RCC 7860 (cell line): ENCODE measurements at regions not wholly inside any gene's neighbourhood (a gene's known extent, or its start where the extent isn't known, plus 50 kb on each side); places are given as distances from the start of the nearest gene placed in this dataset.
A peak's percentile ranks its signal among the peaks of the same experiment; 100 is the strongest.
"Not testable (repeated sequence)": the region's sequence is repeated elsewhere in the genome, so short reads cannot be mapped to it uniquely, and the experiment has no call there.

ENCODE experiments used
- DNase-seq: peaks from one replicate; pipeline ENCODE4 v3.0.0-alpha.2; 2015; ENCODE audit warnings: low spot score
- FAIRE-seq: peaks from 2 replicates; lab custom pipeline; 2012; peaks lifted over from hg19 to GRCh38; lab: Jason Lieb, UNC

DNA sequence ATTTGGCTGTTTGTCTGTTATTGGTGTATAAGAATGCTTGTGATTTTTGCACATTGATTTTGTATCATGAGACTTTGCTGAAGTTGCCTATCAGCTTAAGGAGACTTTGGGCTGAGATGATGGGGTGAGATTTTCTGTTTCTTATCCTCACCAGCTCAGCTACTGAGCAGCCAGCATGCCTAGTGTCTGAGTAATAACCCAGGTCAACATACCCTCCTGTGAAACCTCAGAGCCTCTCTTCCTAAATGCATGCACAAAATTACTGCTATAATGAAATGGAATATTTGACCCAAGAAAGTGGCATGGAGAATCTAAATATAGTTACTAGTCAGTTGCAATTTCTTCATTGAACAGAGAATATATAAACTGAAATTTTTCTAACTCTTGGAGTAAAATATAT is 220.8 kb downstream of the MINAR1 start:
- not testable (repeated sequence) for DNase-seq, FAIRE-seq

DNA sequence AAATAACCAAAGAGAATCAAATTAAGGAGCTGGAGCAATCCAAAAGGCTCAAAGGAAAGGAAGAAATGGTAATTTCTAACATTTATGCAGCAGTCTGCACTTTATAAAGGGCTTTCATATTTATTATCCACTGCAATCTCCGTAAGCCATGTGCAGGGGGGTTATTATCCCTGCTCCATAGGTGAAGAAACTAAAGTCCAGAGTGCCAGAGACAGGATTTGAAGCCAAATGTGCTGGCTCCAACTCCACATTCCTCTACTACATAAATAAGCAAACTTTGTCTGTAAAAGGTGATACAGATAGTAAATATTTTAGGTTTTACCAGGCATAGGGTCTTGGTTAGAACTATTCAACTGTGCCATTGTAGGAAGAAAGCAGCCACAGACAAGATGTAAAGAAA is 221.4 kb downstream of the MINAR1 start:
- DNase-seq, result no peak
- FAIRE-seq, result no peak

- no peak for FAIRE-seq
- DNase-seq, result no peak
Observed at GRCh38 chr15:79656151-79657000, 224.2 kb downstream of the MINAR1 start.

DNA sequence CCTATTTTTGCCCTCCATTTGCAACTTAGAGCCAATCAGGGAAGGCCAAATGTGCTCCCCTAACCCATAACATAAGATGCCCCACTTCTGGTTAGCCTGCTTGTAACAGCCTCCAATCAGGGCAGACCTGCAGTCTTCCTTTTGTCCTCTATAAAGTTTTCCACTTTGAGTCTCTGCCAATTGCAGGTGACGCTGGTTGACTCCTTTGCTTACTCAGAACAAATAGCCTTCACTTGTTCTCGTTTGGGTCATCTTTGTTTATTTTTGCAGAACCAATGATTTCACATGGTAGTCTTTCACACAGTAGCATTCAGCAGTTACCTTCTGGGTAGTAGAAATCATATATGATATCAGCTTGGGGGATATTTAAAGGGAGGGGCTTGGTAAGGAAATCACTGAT is 225.6 kb downstream of the MINAR1 start:
- FAIRE-seq (no peak), DNase-seq (no peak)

DNA sequence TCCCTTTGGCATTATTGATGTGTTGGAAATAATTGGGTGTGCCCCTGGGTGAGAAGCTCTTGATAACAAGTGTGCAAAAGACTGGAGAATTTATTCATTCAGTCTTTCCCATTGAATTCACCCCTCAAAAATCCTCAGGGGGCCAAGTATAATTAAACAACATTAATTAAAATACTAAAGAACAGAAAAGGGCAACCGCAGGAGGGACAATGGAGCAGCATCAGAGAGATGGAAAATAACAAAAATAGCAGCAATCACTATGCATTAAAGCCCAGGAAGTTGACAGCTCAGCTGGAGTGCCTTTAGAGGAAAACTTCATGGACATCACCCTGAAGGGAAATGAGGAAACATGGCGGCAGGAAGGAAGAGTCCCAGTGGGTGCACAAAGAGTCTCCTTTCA is 227.6 kb downstream of the MINAR1 start:
- DNase-seq (no peak), FAIRE-seq (no peak)

GRCh38 chr15:79661411-79661810 is 229.3 kb downstream of the MINAR1 start:
- DNase-seq (no peak), FAIRE-seq (no peak)

GRCh38 chr15:79673416-79674123 is 223.2 kb downstream of the MTHFS start:
- peak; percentile 65 for DNase-seq
- FAIRE-seq, result peak; percentile 89

DNA sequence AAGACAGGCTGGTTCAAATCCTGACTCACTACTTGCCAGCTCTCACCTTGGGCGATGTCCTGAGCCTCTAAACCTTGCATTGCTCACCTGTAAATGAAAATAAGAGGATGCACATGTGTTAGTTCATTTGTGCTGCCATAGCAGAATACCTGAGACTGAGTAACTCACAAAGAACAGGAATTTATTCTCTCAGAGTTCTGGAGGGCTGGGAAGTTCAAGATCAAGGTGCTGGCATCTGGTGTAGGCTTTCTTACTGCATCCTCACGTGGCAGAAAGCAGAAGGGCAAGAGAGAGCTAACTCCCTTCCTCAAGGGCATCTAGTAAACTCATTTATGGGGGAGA is 222.7 kb downstream of the MTHFS start:
- no peak for DNase-seq
- no peak for FAIRE-seq

DNA sequence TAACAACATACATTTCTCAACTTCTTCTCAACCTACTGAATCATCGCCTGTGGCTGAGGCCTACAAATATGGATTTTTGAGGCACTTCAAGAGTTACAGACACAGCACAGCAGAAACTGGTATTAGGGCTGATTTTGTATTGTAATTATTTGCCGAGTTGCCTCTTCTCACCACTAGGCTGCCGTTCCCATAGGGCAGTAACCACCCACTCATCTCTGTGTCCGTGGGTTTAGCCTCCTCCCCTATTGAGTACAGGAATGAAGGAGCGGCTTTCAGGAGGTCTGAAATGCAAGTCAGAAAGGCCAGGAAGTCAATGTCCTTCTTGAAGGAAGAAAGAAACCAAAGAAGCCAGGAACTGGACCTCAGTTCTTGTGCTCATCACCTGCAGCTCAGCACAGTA is 220.8 kb downstream of the MTHFS start:
- DNase-seq (no peak), FAIRE-seq (no peak)

- peak; percentile 20 for DNase-seq
- FAIRE-seq, result no peak
Observed at GRCh38 chr15:79676621-79677020, 220.2 kb downstream of the MTHFS start.

DNA sequence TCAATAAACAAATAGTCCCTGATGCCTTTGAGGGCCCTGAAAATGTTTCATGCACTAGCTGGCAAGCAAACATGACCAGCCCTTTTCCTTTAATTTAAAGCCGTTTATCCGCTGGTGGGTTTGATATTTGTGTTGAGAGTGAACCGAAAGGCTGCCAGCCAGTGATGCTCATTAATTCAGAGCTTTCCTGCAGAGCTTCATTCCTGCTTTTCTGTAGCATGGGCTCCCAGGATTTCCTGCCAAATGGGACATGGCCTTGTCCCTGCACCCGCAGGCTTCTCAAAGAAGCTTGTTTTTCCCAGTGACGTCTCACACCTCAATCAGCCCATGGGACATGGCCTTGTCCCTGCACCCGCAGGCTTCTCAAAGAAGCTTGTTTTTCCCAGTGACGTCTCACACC is 219.6 kb downstream of the MTHFS start:
- DNase-seq, result no peak
- FAIRE-seq, result no peak

- no peak for FAIRE-seq
- no peak for DNase-seq
Observed at GRCh38 chr15:79678032-79678701, 218.6 kb downstream of the MTHFS start.

DNA sequence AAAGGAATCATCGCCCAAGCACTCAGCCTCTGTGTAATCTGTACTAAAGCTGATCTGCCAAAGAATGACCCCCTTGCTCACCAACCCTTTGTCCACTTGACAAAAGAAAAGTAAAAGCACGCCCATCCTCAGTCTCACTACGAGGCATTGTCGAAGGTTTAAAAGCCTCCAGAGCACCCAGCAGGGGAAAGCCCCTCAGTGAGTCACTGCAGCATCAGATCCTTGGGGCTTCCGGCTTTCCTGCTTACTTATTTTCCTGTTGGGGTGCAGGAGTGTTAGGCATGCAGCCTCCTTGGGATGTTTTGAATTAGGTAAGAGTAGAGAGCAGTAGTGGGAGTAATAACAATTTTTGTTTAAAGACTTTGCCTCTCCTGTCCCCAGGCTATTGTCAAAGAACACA is 216.1 kb downstream of the MTHFS start:
- FAIRE-seq, result peak; percentile 73
- DNase-seq, result peak; percentile 66

- DNase-seq (peak; percentile 31), FAIRE-seq (peak; percentile 42)
Observed at GRCh38 chr15:79682285-79682684, 214.5 kb downstream of the MTHFS start.

GRCh38 chr15:79682851-79683288 is 213.9 kb downstream of the MTHFS start:
- no peak for DNase-seq
- no peak for FAIRE-seq

DNA sequence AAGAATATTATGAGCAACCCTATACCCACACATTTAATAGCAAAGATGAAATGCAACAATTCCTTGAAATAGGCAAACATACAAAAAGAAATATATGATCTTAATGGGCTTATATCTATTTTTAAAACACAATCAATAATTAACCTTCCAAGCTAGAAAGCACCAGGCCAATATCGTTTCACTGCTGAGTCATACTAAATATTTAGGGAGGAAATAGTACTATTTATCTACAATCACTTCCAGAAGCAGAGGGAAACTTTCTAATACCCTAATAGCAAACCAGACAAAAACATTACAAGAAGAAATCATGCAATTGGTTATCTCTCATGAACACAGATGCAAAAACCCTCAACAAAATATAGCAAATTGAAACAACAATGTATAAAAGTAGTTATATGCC is 207.8 kb downstream of the MTHFS start:
- DNase-seq, result no peak
- no peak for FAIRE-seq

DNA sequence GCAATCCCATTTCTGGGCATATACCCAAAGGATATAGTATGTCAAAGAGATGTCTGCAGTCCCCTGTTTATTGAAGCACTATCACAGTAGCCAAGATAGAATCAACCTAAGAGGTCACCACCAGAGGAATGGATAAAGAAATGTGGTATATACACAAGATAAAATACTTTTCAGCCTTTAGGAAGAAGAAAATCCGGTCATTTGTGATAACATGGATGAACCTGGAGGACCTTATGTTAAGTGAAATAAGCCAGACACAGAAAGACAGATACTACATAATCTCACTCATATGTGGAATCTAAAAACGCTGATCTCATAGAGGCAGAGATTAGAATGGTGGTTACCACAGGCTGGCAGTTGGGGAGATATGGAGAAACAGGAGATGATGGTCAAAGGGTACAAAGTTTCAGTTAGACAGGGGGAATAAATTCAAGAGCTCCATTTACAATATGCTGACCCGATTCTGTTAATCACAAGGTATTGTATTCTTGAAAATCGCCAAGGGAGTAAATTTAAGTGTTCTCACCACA is 195.8 kb downstream of the MTHFS start:
- FAIRE-seq, result no peak

DNA sequence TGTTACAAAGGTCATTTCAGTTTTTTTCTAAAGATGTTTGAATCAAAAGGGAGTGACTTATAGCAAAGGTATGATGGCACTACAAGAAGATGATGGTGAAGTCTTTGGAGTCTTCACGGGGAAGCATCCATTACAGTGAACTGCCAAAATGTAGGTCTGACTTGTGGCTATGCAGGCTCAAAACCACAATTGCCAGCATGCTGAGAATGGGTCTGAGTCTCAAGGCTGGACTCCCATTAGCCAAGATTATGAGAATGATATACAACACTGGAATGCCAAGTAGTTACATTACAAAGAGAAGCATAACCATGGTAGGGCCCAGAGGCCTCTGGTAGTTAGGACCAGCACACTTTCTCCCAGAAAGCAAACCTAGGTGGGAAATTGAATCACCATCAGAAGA is 194.2 kb downstream of the MTHFS start:
- no peak for DNase-seq
- FAIRE-seq, result no peak

More for the DNA sequence above, 195.8 kb downstream of the MTHFS start:
- DNase-seq, result no peak

DNA sequence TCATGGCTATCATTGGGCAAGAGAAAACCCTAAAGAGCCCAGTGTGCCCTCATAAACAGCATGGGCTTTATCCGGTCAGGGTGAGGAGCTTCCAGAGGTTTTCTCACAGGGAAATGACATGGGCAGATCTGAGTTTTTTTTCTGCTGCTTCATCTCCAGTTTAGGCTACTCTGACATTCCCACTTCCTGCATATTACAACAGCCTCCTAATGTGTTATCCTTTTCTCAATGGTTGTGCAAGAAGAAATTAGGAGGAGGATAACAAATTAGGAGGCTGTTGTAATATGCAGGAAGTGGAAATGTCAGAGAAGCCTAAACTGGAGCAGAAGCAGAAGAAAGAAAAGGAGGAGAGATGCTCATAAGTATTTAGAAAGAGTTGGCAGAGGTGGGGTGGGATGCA is 175.6 kb downstream of the MTHFS start:
- DNase-seq (no peak), FAIRE-seq (no peak)

DNA sequence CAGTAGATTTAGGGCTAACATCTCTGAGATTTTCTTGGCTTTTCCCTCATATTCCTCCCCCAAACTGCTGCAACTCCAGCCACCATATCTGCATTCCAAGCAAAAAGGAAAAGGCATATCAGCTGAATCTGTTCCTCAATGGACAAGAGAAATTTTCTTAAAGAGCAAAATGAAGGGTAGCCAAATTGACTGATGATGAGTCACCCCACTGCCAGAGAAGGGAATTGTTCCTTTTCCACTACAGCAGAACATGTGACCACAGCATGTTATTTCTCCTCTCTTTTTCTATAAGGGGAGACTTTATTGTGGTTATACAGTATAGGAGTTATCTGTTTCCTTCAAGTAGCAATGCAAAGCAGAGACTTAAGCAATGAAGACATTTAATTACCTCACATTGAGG is 172.5 kb downstream of the MTHFS start:
- DNase-seq (peak; percentile 18), FAIRE-seq (peak; percentile 28)

GRCh38 chr15:79724804-79725203 is 172.0 kb downstream of the MTHFS start:
- FAIRE-seq, result no peak
- DNase-seq, result no peak
